ENCODE measurements at regions not wholly inside any gene's neighbourhood (a gene's known extent, or its start where the extent isn't known, plus 50 kb on each side); places are given as distances from the start of the nearest gene placed in this dataset.

DNA sequence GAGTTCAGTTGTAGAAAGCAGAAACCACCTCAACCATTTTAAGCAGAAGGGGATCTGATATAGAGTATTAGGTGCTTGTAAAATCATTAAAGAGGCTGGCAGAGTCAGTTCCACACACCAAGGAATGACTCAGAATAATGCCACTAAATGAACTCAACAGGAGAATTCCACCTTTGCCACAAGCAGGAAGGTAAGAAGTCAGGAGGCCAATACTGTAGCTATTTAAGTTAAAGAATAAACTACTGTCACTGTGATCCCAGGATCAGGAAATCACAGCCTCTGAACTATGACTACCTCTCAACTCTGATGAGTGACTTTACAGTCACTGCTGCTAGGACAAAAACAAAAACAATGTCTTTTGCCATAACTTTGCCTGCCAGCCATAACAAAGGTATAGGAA is 52.5 kb upstream of the PRMT6 start:
- DNase-seq (ENCODE audit: low spot score), result no peak
- ChIA-PET POLR2A (ENCODE audit: low non-redundant PET) (no interaction called here), CTCF (no interaction called here)
- no peaks in the 10 kb centered on the region for H3K27me3 ChIP-seq (replicated peaks; ENCODE audit: insufficient read depth, low read depth, low read length, poor library complexity)
- intact Hi-C loops (cut with micrococcal nuclease; ENCODE audit: unreplicated experiment), result no loop called here
- no peaks in the 10 kb centered on the region for H3K36me3 ChIP-seq (ENCODE audit: insufficient read depth, low read length, poor library complexity, severe bottlenecking)
- TF ChIP-seq EZH2 (IDR thresholded peaks at IDR 0.05; ENCODE audit: borderline replicate concordance, low read depth, low read length, poor library complexity, severe bottlenecking), result no peak
- TF ChIP-seq, protein P1, sequence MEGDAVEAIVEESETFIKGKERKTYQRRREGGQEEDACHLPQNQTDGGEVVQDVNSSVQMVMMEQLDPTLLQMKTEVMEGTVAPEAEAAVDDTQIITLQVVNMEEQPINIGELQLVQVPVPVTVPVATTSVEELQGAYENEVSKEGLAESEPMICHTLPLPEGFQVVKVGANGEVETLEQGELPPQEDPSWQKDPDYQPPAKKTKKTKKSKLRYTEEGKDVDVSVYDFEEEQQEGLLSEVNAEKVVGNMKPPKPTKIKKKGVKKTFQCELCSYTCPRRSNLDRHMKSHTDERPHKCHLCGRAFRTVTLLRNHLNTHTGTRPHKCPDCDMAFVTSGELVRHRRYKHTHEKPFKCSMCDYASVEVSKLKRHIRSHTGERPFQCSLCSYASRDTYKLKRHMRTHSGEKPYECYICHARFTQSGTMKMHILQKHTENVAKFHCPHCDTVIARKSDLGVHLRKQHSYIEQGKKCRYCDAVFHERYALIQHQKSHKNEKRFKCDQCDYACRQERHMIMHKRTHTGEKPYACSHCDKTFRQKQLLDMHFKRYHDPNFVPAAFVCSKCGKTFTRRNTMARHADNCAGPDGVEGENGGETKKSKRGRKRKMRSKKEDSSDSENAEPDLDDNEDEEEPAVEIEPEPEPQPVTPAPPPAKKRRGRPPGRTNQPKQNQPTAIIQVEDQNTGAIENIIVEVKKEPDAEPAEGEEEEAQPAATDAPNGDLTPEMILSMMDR (conservative IDR thresholded peaks at IDR 0.05; ENCODE audit: low read depth, low read length), result no peak
- H3K4me1 ChIP-seq (ENCODE audit: insufficient read depth, low read length, poor library complexity, severe bottlenecking), result no peaks in the 10 kb centered on the region
- H3K9me3 ChIP-seq (ENCODE audit: low read depth, low read length, poor library complexity, severe bottlenecking), result no peaks in the 10 kb centered on the region
- H3K27ac ChIP-seq (ENCODE audit: low read depth, low read length, poor library complexity, severe bottlenecking), result no peak overlapping the region
- no peak overlapping the region for H3K4me3 ChIP-seq (ENCODE audit: low read depth, low read length, poor library complexity, severe bottlenecking)
- BruUV-seq (replicated peaks), result no TSS peak

DNA sequence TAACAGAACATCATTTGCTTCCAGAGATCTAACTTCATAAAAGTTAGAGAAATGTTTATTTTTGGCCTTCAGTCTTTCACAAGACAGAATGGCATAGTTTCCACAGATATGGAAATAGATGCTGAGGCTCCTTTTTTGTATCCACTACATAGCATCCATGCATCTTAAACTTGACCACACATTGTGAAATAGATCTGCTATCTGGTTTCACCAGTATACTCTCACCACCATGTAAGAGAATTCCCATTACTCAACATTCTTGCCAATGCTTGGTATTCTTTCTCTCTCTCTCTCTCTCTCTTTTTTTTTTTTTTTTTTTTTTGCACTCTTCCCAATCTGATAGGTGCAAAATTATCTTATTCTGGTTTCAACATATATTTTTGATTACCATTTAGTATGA is 52.1 kb upstream of the PRMT6 start:
- no peak for TF ChIP-seq EZH2 (IDR thresholded peaks at IDR 0.05; ENCODE audit: borderline replicate concordance, low read depth, low read length, poor library complexity, severe bottlenecking)
- TF ChIP-seq, protein P1 (conservative IDR thresholded peaks at IDR 0.05; ENCODE audit: low read depth, low read length), result no peak
- BruUV-seq (replicated peaks), result no TSS peak
- Histone ChIP-seq H3K27me3 (replicated peaks; ENCODE audit: insufficient read depth, low read depth, low read length, poor library complexity) (no peaks in the 10 kb centered on the region), H3K36me3 (ENCODE audit: insufficient read depth, low read length, poor library complexity, severe bottlenecking) (no peaks in the 10 kb centered on the region), H3K9me3 (ENCODE audit: low read depth, low read length, poor library complexity, severe bottlenecking) (no peaks in the 10 kb centered on the region), H3K27ac (ENCODE audit: low read depth, low read length, poor library complexity, severe bottlenecking) (no peak overlapping the region), H3K4me1 (ENCODE audit: insufficient read depth, low read length, poor library complexity, severe bottlenecking) (no peaks in the 10 kb centered on the region), H3K4me3 (ENCODE audit: low read depth, low read length, poor library complexity, severe bottlenecking) (no peak overlapping the region)
- DNase-seq (ENCODE audit: low spot score), result no peak
- POLR2A ChIA-PET (ENCODE audit: low non-redundant PET), result no interaction called here
- intact Hi-C loops (cut with micrococcal nuclease; ENCODE audit: unreplicated experiment), result no loop called here
- CTCF ChIA-PET, result no interaction called here

All from A673 (cell line).